KOPT-K1 (cell line): ENCODE measurements at regions not wholly inside any gene's neighbourhood (a gene's known extent, or its start where the extent isn't known, plus 50 kb on each side); places are given as distances from the start of the nearest gene placed in this dataset.

Source experiments
- H3K27ac ChIP-seq: fragments of 200-600 bp; sonication (generic); 2 replicates; pipeline ENCODE4 v1.5.1; 2016; ENCODE audit warnings: antibody characterized with exemption, mild to moderate bottlenecking, low read depth, low read length; ENCODE audit not compliant: poor library complexity, severe bottlenecking
- H3K36me3 ChIP-seq: fragments of 200-600 bp; sonication (generic); 2 replicates; pipeline ENCODE4 v1.5.1; 2017; ENCODE audit warnings: antibody characterized with exemption, mild to moderate bottlenecking, low read length, moderate library complexity; ENCODE audit not compliant: insufficient read depth
- H3K9me3 ChIP-seq: fragments of 200-600 bp; sonication (generic); 2 replicates; pipeline ENCODE4 v1.5.1; 2017; ENCODE audit warnings: antibody characterized with exemption, low read length, mild to moderate bottlenecking; ENCODE audit not compliant: insufficient read depth, poor library complexity, severe bottlenecking

DNA sequence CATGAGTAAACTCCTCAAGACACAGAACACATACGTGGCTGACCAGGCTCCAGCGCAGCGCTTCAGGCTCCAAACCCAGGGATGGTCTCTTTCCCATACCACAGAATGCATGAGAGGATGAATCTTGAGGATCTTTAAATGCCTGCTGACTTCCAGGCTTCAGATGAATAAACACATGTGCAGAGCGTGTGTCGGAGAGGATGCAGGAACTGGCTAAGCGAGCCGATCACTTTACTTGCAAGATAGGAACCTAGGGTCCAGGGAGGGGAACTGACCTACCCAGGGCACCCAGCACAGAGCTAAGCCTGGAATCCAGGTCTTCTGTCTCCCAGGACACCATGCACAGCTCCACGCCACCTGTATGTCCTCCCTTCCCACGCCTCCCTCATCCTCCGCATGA lies 209.8 kb downstream of the BCL11B start:
- Histone ChIP-seq H3K36me3 (no peaks in the 10 kb centered on the region), H3K27ac (no peak overlapping the region), H3K9me3 (no peaks in the 10 kb centered on the region)

GRCh38 chr14:99062772-99063418 lies 209.1 kb downstream of the BCL11B start:
- Histone ChIP-seq H3K36me3 (no peaks in the 10 kb centered on the region), H3K27ac (no peak overlapping the region), H3K9me3 (no peaks in the 10 kb centered on the region)

GRCh38 chr14:99063620-99064225 lies 208.3 kb downstream of the BCL11B start:
- H3K9me3 ChIP-seq: no peaks in the 10 kb centered on the region
- H3K36me3 ChIP-seq: no peaks in the 10 kb centered on the region
- no peak overlapping the region for H3K27ac ChIP-seq

DNA sequence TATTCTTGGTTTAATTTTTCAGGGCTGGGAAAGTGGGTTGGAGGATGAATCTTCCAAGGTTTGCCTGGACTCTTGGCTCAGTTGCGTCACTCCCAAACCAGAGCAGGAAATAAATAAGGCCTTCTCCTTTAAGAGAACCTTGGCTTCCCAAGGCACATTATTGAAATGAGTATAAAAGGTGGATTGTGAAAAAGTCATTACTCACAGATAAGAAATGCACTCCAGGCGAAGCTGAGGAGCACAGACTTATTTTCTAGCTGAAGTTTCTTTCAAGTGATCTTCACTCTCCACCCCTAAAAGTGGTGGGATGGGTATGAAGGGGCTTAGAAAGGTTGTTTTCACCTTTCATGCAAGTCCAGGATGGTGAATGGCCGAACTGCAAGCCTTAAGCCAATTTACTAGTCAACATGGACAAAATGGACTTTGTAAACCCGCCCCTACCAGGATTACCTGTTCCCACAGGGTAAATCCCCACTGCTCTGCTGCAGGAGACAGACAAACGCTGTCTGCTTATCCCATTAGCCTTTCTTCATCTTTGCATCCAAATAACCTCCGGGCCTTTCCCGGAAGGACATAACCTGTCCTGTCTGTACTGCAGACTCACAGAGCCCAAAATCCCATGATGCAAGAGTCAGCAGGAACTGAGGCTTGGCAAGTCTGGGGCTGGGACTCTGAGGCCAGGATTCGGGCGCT lies 207.6 kb downstream of the BCL11B start:
- Histone ChIP-seq H3K27ac (no peak overlapping the region), H3K9me3 (no peaks in the 10 kb centered on the region), H3K36me3 (no peaks in the 10 kb centered on the region)

- Histone ChIP-seq H3K9me3 (no peaks in the 10 kb centered on the region), H3K36me3 (no peaks in the 10 kb centered on the region), H3K27ac (no peak overlapping the region)
Observed at GRCh38 chr14:99065551-99065950, 206.4 kb downstream of the BCL11B start.

DNA sequence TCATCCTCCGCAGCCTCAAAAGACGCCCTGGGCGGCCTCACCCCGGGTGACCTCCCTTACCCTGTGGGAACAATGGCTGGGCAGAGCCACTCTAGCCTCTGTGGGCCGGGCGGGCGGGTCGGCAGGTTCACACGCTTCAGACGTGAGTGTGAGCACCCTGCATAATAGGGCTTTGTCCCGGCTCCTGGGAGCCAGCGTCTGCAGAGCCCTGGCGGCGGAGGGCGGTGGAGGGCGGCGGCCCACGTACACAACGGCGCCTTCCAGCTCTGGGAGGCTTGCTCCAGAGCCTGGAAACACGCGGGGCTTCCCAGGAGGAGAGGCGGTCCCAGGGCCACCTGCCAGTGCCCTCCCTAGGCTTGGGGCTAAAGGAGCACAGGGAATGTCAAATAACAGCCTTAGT lies 205.6 kb downstream of the BCL11B start:
- peaks cover 8% of the 10 kb centered on the region for H3K9me3 ChIP-seq
- H3K27ac ChIP-seq: no peak overlapping the region

DNA sequence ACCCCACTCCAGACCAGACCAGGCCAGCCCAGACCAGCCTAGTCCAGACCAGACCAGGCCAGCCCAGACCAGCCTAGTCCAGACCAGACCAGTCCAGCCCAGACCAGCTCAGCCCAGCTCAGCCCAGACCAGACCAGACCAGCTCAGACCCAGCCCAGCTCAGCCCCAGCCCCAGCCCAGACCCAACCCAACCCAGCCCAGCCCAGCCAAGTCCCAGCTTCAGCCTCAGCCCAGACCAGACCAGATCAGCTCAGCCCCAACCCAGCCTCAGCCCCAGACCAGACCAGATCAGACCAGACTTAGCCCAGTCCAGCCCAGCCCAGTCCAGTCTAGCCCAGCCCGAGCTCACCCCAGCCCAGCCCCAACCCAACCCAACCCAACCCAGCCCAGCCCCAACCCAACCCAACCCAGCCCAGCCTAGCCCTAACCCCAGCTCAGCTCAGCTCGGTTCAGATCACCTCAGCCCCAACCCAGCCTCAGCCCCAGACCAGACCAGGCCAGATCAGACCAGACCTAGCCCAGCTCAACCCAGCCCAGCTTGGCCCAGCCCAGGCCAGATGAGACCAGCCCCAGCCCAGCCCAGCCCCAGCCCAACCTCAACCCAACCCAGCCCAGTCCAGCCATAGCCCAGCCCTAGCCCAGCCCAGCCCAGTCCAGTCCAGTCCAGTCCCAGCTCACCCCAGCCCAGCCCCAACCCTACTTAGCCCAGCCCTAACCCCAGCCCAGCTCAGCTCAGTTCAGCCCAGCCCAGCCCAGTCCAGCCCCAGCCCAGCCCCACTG lies 204.7 kb downstream of the BCL11B start:
- Histone ChIP-seq H3K27ac (no peak overlapping the region), H3K36me3 (no peaks in the 10 kb centered on the region), H3K9me3 (peaks cover 10% of the 10 kb centered on the region)

More for the DNA sequence above, 205.6 kb downstream of the BCL11B start:
- no peaks in the 10 kb centered on the region for H3K36me3 ChIP-seq

- Histone ChIP-seq H3K36me3 (no peaks in the 10 kb centered on the region), H3K27ac (no peak overlapping the region), H3K9me3 (peaks cover 10% of the 10 kb centered on the region)
Observed at GRCh38 chr14:99067927-99068326, 204.1 kb downstream of the BCL11B start.

- Histone ChIP-seq H3K27ac (no peak overlapping the region), H3K36me3 (no peaks in the 10 kb centered on the region), H3K9me3 (peaks cover 10% of the 10 kb centered on the region)
Observed at GRCh38 chr14:99069946-99070345, 202.1 kb downstream of the BCL11B start.

DNA sequence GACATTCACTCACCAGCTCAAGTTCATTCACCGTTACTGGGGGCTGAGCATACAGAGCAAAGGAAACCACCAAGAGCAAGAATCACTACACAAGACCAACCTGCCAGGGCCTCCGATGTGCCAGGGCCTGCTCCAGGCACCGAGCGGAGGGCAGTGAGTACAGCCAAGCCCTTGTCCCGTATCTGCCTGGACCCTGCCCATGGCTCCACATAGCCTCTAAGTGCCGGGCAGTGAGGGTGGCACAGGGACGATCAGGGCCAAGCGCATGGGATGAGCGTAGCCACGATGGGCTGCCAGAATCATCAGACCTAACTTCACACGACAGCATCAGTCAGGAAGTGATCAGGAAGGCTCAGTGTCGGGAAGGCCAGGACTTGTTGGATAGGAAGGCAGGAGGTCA lies 199.6 kb downstream of the BCL11B start:
- H3K27ac ChIP-seq: no peak overlapping the region
- no peaks in the 10 kb centered on the region for H3K36me3 ChIP-seq
- H3K9me3 ChIP-seq: peaks cover 10% of the 10 kb centered on the region

DNA sequence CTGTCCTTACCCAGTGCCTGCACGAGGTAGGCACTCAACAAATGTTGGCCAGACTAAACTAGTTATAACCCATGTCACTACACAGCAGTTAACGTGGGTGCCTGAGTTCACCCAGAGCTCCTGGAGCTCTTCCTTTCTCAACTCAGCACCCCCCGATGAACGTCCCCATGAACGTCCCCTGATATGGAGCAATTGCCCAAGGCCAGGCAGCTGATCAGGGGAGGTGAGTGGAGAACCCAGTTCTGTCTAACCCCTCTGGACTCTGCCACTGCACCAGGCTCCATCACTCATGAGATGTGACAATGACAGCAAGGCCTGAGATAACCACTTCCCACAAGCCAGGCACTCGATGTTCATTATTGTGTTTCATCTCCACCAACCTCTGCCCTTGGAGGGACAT lies 199.0 kb downstream of the BCL11B start:
- Histone ChIP-seq H3K9me3 (peaks cover 10% of the 10 kb centered on the region), H3K36me3 (no peaks in the 10 kb centered on the region), H3K27ac (no peak overlapping the region)

- no peaks in the 10 kb centered on the region for H3K36me3 ChIP-seq
- no peak overlapping the region for H3K27ac ChIP-seq
- H3K9me3 ChIP-seq: peaks cover 10% of the 10 kb centered on the region
Observed at GRCh38 chr14:99073431-99073830, 198.6 kb downstream of the BCL11B start.

DNA sequence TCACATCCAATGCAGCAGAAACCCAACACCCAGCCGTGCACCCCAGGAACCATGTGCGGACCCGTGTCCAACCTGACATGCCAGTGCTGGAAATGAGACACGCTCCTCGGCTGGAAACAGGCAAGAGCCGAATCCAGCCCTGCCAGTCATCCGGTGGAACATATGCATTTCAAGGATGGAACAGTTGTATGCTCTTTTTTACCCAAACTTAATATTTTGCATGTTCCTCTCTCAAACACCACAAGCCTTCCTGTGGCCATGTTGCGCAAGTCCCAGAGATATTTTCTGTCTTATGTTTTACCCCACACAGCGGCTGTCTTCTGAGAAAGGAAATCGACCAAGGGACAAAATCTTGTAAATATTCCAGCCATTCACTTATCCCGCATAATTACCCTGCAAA lies 196.9 kb downstream of the BCL11B start:
- Histone ChIP-seq H3K27ac (no peak overlapping the region), H3K36me3 (no peaks in the 10 kb centered on the region), H3K9me3 (peaks cover 14% of the 10 kb centered on the region)

DNA sequence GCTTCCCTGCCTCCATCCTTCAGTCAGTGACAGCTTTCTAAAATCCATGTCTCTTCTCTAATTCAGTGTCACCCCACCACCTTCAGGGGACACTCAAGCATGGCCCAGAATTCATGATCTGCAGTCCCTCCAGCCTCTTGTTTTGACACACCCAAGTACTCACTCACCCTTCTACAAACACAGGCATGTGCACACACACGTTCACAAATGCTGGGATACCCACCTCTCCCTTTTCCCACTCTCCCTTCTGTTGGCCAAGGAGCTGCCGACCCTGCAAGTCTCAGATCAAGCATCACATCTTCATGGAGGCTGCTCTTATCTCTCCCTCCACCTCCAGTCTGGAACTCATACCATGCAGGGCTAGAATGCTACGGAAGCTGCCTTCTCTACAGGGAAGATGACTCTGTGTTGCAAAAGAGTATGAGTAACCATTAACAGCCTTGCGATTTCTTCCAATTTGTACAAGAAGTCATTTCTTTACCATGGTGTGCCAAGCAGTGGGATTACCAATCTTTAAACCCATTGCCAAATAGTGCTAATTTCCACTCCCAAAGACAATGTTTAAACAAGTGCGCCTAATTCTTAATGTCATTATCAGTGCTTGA lies 196.1 kb downstream of the BCL11B start:
- Histone ChIP-seq H3K9me3 (peaks cover 20% of the 10 kb centered on the region), H3K36me3 (no peaks in the 10 kb centered on the region), H3K27ac (no peak overlapping the region)
